Stimulated activated CD8-positive, alpha-beta memory T cell treated with anti-CD3 and anti-CD28 coated beads, Interleukin-4, amount 100 ng/mL, for 48 hours (primary cell): ENCODE measurements at regions not wholly inside any gene's neighbourhood (a gene's known extent, or its start where the extent isn't known, plus 50 kb on each side); places are given as distances from the start of the nearest gene placed in this dataset.

ENCODE experiments used
- DNase-seq: peaks from one replicate; pipeline ENCODE4 v3.0.0-alpha.2; 2020

GRCh38 chr2:146939991-146940685, 904.7 kb upstream of the ACVR2A start:
- no peak for DNase-seq

GRCh38 chr2:146934921-146935320, 909.9 kb upstream of the ACVR2A start:
- DNase-seq, result no peak

GRCh38 chr2:146931109-146931508, 913.7 kb upstream of the ACVR2A start:
- no peak for DNase-seq

GRCh38 chr2:146927080-146927711, 917.6 kb upstream of the ACVR2A start:
- DNase-seq, result no peak

GRCh38 chr2:146918280-146918679, 926.5 kb upstream of the ACVR2A start:
- no peak for DNase-seq

GRCh38 chr2:146917431-146918042, 927.3 kb upstream of the ACVR2A start:
- DNase-seq, result no peak

GRCh38 chr2:146916914-146917313, 927.9 kb upstream of the ACVR2A start:
- DNase-seq, result no peak

GRCh38 chr2:146913476-146913875, 931.4 kb upstream of the ACVR2A start:
- no peak for DNase-seq

GRCh38 chr2:146912536-146912935, 932.3 kb upstream of the ACVR2A start:
- DNase-seq, result no peak

GRCh38 chr2:146908776-146909175, 936.1 kb upstream of the ACVR2A start:
- no peak for DNase-seq

- DNase-seq, result no peak
These were observed 946.7 kb upstream of the ACVR2A start for GRCh38 chr2:146898083-146898482.

- no peak for DNase-seq
These were observed 950.3 kb upstream of the ACVR2A start for GRCh38 chr2:146894514-146894913.

- no peak for DNase-seq
These were observed 951.3 kb upstream of the ACVR2A start for GRCh38 chr2:146893500-146894041.

- DNase-seq, result no peak
These were observed 954.3 kb upstream of the ACVR2A start for GRCh38 chr2:146890491-146890890.

- DNase-seq, result no peak
These were observed 964.9 kb upstream of the ACVR2A start for GRCh38 chr2:146879882-146880281.

GRCh38 chr2:146874260-146874658, 970.6 kb upstream of the ACVR2A start:
- DNase-seq, result no peak

- no peak for DNase-seq
These were observed 971.1 kb upstream of the ACVR2A start for GRCh38 chr2:146873646-146874259.

- DNase-seq, result no peak
These were observed 971.8 kb upstream of the ACVR2A start for GRCh38 chr2:146873056-146873455.

GRCh38 chr2:146870691-146871090, 974.1 kb upstream of the ACVR2A start:
- DNase-seq, result no peak

GRCh38 chr2:146869328-146869727, 975.5 kb upstream of the ACVR2A start:
- no peak for DNase-seq

- no peak for DNase-seq
These were observed 976.8 kb upstream of the ACVR2A start for GRCh38 chr2:146868051-146868450.

- no peak for DNase-seq
These were observed 977.3 kb upstream of the ACVR2A start for GRCh38 chr2:146867477-146867986.

- DNase-seq, result no peak
These were observed 990.9 kb upstream of the ACVR2A start for GRCh38 chr2:146853741-146854444.
